GM12878 (cell line): ENCODE measurements at regions not wholly inside any gene's neighbourhood (a gene's known extent, or its start where the extent isn't known, plus 50 kb on each side); places are given as distances from the start of the nearest gene placed in this dataset.
"Not testable (repeated sequence)": the region's sequence is repeated elsewhere in the genome, so short reads cannot be mapped to it uniquely, and the experiment has no call there.

Experiments
- ATAC-seq: fragments of 200-7000 bp; cut with Tn5 transposase; 3 replicates; pipeline ENCODE4 v1.9.1; 2020; ENCODE audit warnings: mild to moderate bottlenecking, moderate library complexity
- BruUV-seq: library from RNA; stranded (reverse); fragments of 400-500 nt; replicated peaks from 2 replicates; lab custom pipeline; 2021; lab: Mats Ljungman, UMichigan
- CTCF ChIA-PET: fragments of 300-600 bp; sonication (Branson Sonifier 250); formaldehyde crosslinking; extraction: SDS; loops from one replicate; lab custom pipeline; 2021; ENCODE audit warnings: inconsistent platforms; lab: Yijun Ruan, JAX
- POLR2A ChIA-PET: fragments of 350-600 bp; formaldehyde crosslinking; extraction: SDS; loops from one replicate; lab custom pipeline; 2021; ENCODE audit warnings: inconsistent platforms; lab: Charles Lee
- RAD21 ChIA-PET: fragments of 300-600 bp; sonication (Branson Sonifier 250); formaldehyde crosslinking; loops from one replicate; lab custom pipeline; 2023; ENCODE audit warnings: antibody characterized with exemption; ENCODE audit not compliant: unreplicated experiment; lab: Charles Lee
- SMC1A ChIA-PET: fragments of 300-600 bp; sonication (Branson Sonifier 250); formaldehyde crosslinking; loops from one replicate; lab custom pipeline; 2023; ENCODE audit not compliant: unreplicated experiment, uncharacterized antibody; lab: Charles Lee
- DNase-seq: peaks from one replicate; pipeline ENCODE4 v3.0.0-alpha.2; 2011; ENCODE audit warnings: low read depth, low spot score
- FAIRE-seq: peaks from 3 replicates; lab custom pipeline; 2011; peaks lifted over from hg19 to GRCh38; lab: Jason Lieb, UNC
- H2AFZ ChIP-seq: 2 replicates; pipeline ENCODE4 v1.6.0; 2011; ENCODE audit warnings: low read depth, low read length, control low read depth; ENCODE audit not compliant: control insufficient read depth
- H3K27ac ChIP-seq: 2 replicates; pipeline ENCODE4 v1.5.1; 2011; ENCODE audit warnings: control low read depth; ENCODE audit not compliant: control insufficient read depth, insufficient read depth
- H3K27me3 ChIP-seq, 2 experiments: replicated peaks in 1 of 2; 2 replicates each; pipeline versions ENCODE4 v1.6.0 to v1.6.1; 2011; ENCODE audit warnings: low read length in 1 of 2; ENCODE audit not compliant: control insufficient read depth in 2 of 2, insufficient read depth in 2 of 2
- H3K36me3 ChIP-seq, 2 experiments: 2 replicates each; pipeline ENCODE4 v1.5.1; 2011; ENCODE audit warnings: low read length in 1 of 2; ENCODE audit not compliant: control insufficient read depth in 2 of 2, insufficient read depth in 2 of 2
- H3K4me1 ChIP-seq: 2 replicates; pipeline ENCODE4 v1.6.1; 2011; ENCODE audit warnings: mild to moderate bottlenecking, low read length, moderate library complexity, mixed read lengths; ENCODE audit not compliant: control insufficient read depth, insufficient read depth
- H3K4me2 ChIP-seq: 2 replicates; pipeline ENCODE4 v1.6.0; 2011; ENCODE audit warnings: control low read depth; ENCODE audit not compliant: control insufficient read depth, insufficient read depth
- H3K4me3 ChIP-seq: fragments of 200-600 bp; sonication (generic); 2 replicates; pipeline ENCODE4 v1.5.1; 2016
- H3K79me2 ChIP-seq: 2 replicates; pipeline ENCODE4 v1.6.0; 2011; ENCODE audit warnings: low read length; ENCODE audit not compliant: control insufficient read depth, insufficient read depth
- H3K9ac ChIP-seq: 2 replicates; pipeline ENCODE4 v1.8.0; 2011; ENCODE audit warnings: low read length, control low read depth, mixed read lengths; ENCODE audit not compliant: control insufficient read depth, insufficient read depth
- H3K9me3 ChIP-seq: replicated peaks from 3 replicates; pipeline ENCODE4 v1.5.1; 2011; ENCODE audit warnings: mild to moderate bottlenecking, low read length; ENCODE audit not compliant: control insufficient read depth, insufficient read depth
- H4K20me1 ChIP-seq: 2 replicates; pipeline ENCODE4 v1.6.0; 2011; ENCODE audit not compliant: control insufficient read depth, insufficient read depth
- WGBS: methylation state at CpG from one replicate; pipeline ENCODE4 v1.1.6; 2016; ENCODE audit warnings: low lambda C conversion rate; ENCODE audit not compliant: insufficient replicate concordance, insufficient coverage; ENCODE audit errors: missing lambda C conversion rate; 5-methylcytosine and 5-hydroxymethylcytosine counted together
- in situ Hi-C: fragments of 300-500 bp; cut with MboI; formaldehyde crosslinking; loops from 9 replicates; pipeline ENCODE4 v1.14.3; 2018; ENCODE audit warnings: mixed read lengths
- intact Hi-C: fragments of 100-400 bp; cut with micrococcal nuclease; formaldehyde crosslinking; loops from one replicate; pipeline ENCODE4 v1.14.2; 2022; ENCODE audit not compliant: unreplicated experiment
- TF ChIP-seq, protein P1 (sequence below): IDR thresholded peaks from 2 replicates; pipeline ENCODE4 v1.6.1; 2012; ENCODE audit warnings: mild to moderate bottlenecking, low read depth, low read length

DNA sequence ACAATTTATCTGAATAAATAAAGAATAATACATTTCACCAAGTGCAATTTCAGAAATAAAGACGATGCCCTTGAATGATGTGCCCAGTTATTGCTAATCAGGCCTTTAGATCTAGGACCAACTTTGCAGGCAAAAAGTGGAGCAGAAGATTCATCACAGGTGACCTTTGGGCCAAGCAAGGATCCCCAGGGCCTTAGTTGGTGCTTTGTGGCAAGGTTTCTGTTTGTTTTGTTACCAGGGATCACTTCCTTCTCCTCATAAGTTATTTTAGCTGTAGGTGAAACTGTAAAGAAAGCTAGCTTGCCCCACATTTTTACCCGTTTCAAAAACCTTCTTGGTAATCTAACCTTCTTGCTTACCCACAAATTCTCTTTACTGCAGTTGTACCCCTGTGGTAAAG is 323.2 kb downstream of the NEBL start:
- WGBS = 0% methylated on average over 2 of the region's 2 CpGs
- DNase-seq (no peak), FAIRE-seq (no peak), ATAC-seq (no peak)
- Histone ChIP-seq H3K36me3 (no peaks in the 10 kb centered on the region), H3K9ac (no peak overlapping the region), H3K27ac (no peak overlapping the region), H3K4me1 (no peaks in the 10 kb centered on the region), H3K4me3 (no peak overlapping the region), H3K9me3 (no peaks in the 10 kb centered on the region), H3K79me2 (no peaks in the 10 kb centered on the region), H3K27me3 (no peaks in the 10 kb centered on the region), H4K20me1 (no peaks in the 10 kb centered on the region), H3K4me2 (no peak overlapping the region), H2AFZ (no peak overlapping the region)
- ChIA-PET POLR2A (no interaction called here), SMC1A (no interaction called here), RAD21 (no interaction called here), CTCF (interaction anchor here (0.6 kb wide), 1 partner anchor 17 kb away, joined by 3 read pairs; no protein-coding TSS in a partner anchor)
- intact Hi-C loops (no loop called here), in situ Hi-C loops (no loop called here)
- TF ChIP-seq, protein P1, sequence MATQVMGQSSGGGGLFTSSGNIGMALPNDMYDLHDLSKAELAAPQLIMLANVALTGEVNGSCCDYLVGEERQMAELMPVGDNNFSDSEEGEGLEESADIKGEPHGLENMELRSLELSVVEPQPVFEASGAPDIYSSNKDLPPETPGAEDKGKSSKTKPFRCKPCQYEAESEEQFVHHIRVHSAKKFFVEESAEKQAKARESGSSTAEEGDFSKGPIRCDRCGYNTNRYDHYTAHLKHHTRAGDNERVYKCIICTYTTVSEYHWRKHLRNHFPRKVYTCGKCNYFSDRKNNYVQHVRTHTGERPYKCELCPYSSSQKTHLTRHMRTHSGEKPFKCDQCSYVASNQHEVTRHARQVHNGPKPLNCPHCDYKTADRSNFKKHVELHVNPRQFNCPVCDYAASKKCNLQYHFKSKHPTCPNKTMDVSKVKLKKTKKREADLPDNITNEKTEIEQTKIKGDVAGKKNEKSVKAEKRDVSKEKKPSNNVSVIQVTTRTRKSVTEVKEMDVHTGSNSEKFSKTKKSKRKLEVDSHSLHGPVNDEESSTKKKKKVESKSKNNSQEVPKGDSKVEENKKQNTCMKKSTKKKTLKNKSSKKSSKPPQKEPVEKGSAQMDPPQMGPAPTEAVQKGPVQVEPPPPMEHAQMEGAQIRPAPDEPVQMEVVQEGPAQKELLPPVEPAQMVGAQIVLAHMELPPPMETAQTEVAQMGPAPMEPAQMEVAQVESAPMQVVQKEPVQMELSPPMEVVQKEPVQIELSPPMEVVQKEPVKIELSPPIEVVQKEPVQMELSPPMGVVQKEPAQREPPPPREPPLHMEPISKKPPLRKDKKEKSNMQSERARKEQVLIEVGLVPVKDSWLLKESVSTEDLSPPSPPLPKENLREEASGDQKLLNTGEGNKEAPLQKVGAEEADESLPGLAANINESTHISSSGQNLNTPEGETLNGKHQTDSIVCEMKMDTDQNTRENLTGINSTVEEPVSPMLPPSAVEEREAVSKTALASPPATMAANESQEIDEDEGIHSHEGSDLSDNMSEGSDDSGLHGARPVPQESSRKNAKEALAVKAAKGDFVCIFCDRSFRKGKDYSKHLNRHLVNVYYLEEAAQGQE = no peak
- no TSS peak for BruUV-seq

DNA sequence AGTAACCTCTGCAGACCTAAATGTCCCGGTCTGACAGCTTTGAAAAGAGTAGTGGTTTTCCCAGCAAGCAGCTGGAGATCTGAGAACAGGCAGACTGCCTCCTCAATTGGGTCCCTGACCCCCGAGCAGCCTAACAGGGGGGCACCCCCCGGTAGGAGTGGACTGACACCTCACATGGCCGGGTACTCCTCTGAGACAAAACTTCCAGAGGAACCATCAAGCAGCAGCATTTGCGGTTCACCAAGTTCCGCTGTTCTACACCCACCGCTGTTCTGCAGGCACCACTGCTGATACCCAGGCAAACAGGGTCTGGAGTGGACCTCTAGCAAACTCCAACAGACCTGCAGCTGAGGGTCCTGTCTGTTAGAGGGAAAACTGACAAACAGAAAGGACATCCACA is 341.1 kb downstream of the NEBL start:
- DNase-seq, H3K27ac ChIP-seq, intact Hi-C loops, in situ Hi-C loops, SMC1A ChIA-PET, RAD21 ChIA-PET, BruUV-seq, H3K9ac ChIP-seq, H3K27me3 ChIP-seq, ATAC-seq, H3K4me2 ChIP-seq, H2AFZ ChIP-seq, POLR2A ChIA-PET, FAIRE-seq, H3K9me3 ChIP-seq, H3K79me2 ChIP-seq, H3K4me1 ChIP-seq, H4K20me1 ChIP-seq, H3K4me3 ChIP-seq, H3K36me3 ChIP-seq: not testable (repeated sequence)
- CTCF ChIA-PET = interaction anchor here (1.1 kb wide), 1 partner anchor 18 kb away, joined by 3 read pairs; no protein-coding TSS in a partner anchor
- 43% methylated on average over 7 of the region's 7 CpGs for WGBS
